DND-41 (cell line): ENCODE measurements at regions not wholly inside any gene's neighbourhood (a gene's known extent, or its start where the extent isn't known, plus 50 kb on each side); places are given as distances from the start of the nearest gene placed in this dataset.
A peak's percentile ranks its signal among the peaks of the same experiment; 100 is the strongest.

Experiments used
- ATAC-seq: fragments of 200-7000 bp; cut with Tn5 transposase; 3 replicates; pipeline ENCODE4 v1.9.1; 2021; ENCODE audit warnings: low read depth; ENCODE audit not compliant: insufficient read depth
- DNase-seq: peaks from one replicate; pipeline ENCODE4 v3.0.0-alpha.2; 2020
- H2AFZ ChIP-seq: 2 replicates; pipeline ENCODE4 v1.6.0; 2012; ENCODE audit warnings: low read depth, low read length
- H3K27ac ChIP-seq: 2 replicates; pipeline ENCODE4 v1.5.1; 2012; ENCODE audit warnings: low read length, inconsistent platforms
- H3K27me3 ChIP-seq: fragments of 200-600 bp; sonication (generic); 2 replicates; pipeline ENCODE4 v1.6.0; 2012; ENCODE audit warnings: low read length, mild to moderate bottlenecking, inconsistent platforms; ENCODE audit not compliant: insufficient read depth, poor library complexity
- H3K36me3 ChIP-seq: 2 replicates; pipeline ENCODE4 v1.5.1; 2012; ENCODE audit warnings: low read length, inconsistent platforms; ENCODE audit not compliant: insufficient read depth
- H3K4me1 ChIP-seq: 2 replicates; pipeline ENCODE4 v1.5.1; 2012; ENCODE audit warnings: mild to moderate bottlenecking, low read length; ENCODE audit not compliant: insufficient read depth
- H3K4me2 ChIP-seq: 2 replicates; pipeline ENCODE4 v1.6.0; 2012; ENCODE audit warnings: mild to moderate bottlenecking, moderate library complexity, low read length, inconsistent platforms; ENCODE audit not compliant: insufficient read depth
- H3K4me3 ChIP-seq, 2 experiments: fragments of 200-600 bp in 1 of 2; shearing (Covaris generic) in 1 of 2; 2 replicates each; pipeline ENCODE4 v1.5.1; 2012 to 2016; ENCODE audit warnings: inconsistent platforms in 2 of 2, low read length in 2 of 2, mild to moderate bottlenecking in 2 of 2, low read depth in 1 of 2, moderate library complexity in 1 of 2
- H3K79me2 ChIP-seq: 2 replicates; pipeline ENCODE4 v1.6.0; 2012; ENCODE audit warnings: low read length, inconsistent platforms; ENCODE audit not compliant: insufficient read depth
- H3K9ac ChIP-seq: 2 replicates; pipeline ENCODE4 v1.6.0; 2012; ENCODE audit warnings: low read depth, mild to moderate bottlenecking, inconsistent platforms, low read length, moderate library complexity
- H3K9me3 ChIP-seq: 2 replicates; pipeline ENCODE4 v1.5.1; 2012; ENCODE audit warnings: low read length, moderate library complexity, mild to moderate bottlenecking, inconsistent platforms; ENCODE audit not compliant: insufficient read depth, severe bottlenecking
- H4K20me1 ChIP-seq: 2 replicates; pipeline ENCODE4 v1.6.0; 2012; ENCODE audit warnings: low read length; ENCODE audit not compliant: insufficient read depth
- CTCF ChIP-seq: IDR thresholded peaks from 2 replicates; pipeline ENCODE4 v1.5.1; 2012; ENCODE audit warnings: borderline replicate concordance, low read length, moderate library complexity, mild to moderate bottlenecking; ENCODE audit not compliant: poor library complexity, severe bottlenecking; ENCODE audit errors: extremely low read depth
- EZH2 ChIP-seq: IDR thresholded peaks from 3 replicates; pipeline ENCODE4 v1.6.1; 2012; ENCODE audit warnings: borderline replicate concordance, low read depth, mild to moderate bottlenecking, moderate library complexity, low read length, inconsistent platforms; ENCODE audit not compliant: severe bottlenecking

- ATAC-seq, result no peak
- H3K4me1 ChIP-seq, result peaks cover 4% of the 10 kb centered on the region
- TF ChIP-seq EZH2 (no peak), CTCF (no peak)
- no peaks in the 10 kb centered on the region for H3K36me3 ChIP-seq
- no peak overlapping the region for H3K9ac ChIP-seq
- no peak overlapping the region for H3K27ac ChIP-seq
- H3K9me3 ChIP-seq, result no peaks in the 10 kb centered on the region
- no peak overlapping the region for H3K4me2 ChIP-seq
- H3K4me3 ChIP-seq, result no peak overlapping the region
- DNase-seq, result no peak
- no peaks in the 10 kb centered on the region for H3K27me3 ChIP-seq
- no peaks in the 10 kb centered on the region for H3K79me2 ChIP-seq
- no peaks in the 10 kb centered on the region for H4K20me1 ChIP-seq
- no peak overlapping the region for H2AFZ ChIP-seq
These were observed 155.3 kb upstream of the MAFB start for GRCh38 chr20:40844332-40844731.

GRCh38 chr20:40848096-40848495, 159.1 kb upstream of the MAFB start:
- Histone ChIP-seq H3K4me1 (peaks cover 9% of the 10 kb centered on the region), H3K36me3 (no peaks in the 10 kb centered on the region), H3K27ac (no peak overlapping the region), H3K4me2 (no peak overlapping the region), H3K27me3 (no peaks in the 10 kb centered on the region), H3K4me3 (no peak overlapping the region), H2AFZ (no peak overlapping the region), H4K20me1 (no peaks in the 10 kb centered on the region), H3K9ac (no peak overlapping the region), H3K9me3 (no peaks in the 10 kb centered on the region), H3K79me2 (no peaks in the 10 kb centered on the region)
- no peak for TF ChIP-seq CTCF
- TF ChIP-seq EZH2, result no peak
- no peak for ATAC-seq
- no peak for DNase-seq

- no peak overlapping the region for H3K4me2 ChIP-seq
- no peaks in the 10 kb centered on the region for H3K36me3 ChIP-seq
- no peak overlapping the region for H3K27ac ChIP-seq
- H4K20me1 ChIP-seq, result no peaks in the 10 kb centered on the region
- H3K9ac ChIP-seq, result no peak overlapping the region
- peaks cover 9% of the 10 kb centered on the region for H3K4me1 ChIP-seq
- H2AFZ ChIP-seq, result no peak overlapping the region
- no peaks in the 10 kb centered on the region for H3K27me3 ChIP-seq
- no peaks in the 10 kb centered on the region for H3K9me3 ChIP-seq
- no peak for TF ChIP-seq CTCF
- no peak for TF ChIP-seq EZH2
- DNase-seq (no peak), ATAC-seq (no peak)
- no peak overlapping the region for H3K4me3 ChIP-seq
- no peaks in the 10 kb centered on the region for H3K79me2 ChIP-seq
These were observed 159.5 kb upstream of the MAFB start for GRCh38 chr20:40848526-40848925.

GRCh38 chr20:40849456-40849855, 160.4 kb upstream of the MAFB start:
- Histone ChIP-seq H3K9ac (no peak overlapping the region), H4K20me1 (no peaks in the 10 kb centered on the region), H3K4me2 (no peak overlapping the region), H3K27me3 (no peaks in the 10 kb centered on the region), H3K4me3 (no peak overlapping the region), H3K36me3 (no peaks in the 10 kb centered on the region), H3K4me1 (peaks cover 9% of the 10 kb centered on the region), H3K79me2 (no peaks in the 10 kb centered on the region), H2AFZ (no peak overlapping the region), H3K9me3 (no peaks in the 10 kb centered on the region), H3K27ac (no peak overlapping the region; the same call in 1 of the 2 replicates)
- no peak for TF ChIP-seq EZH2
- no peak for TF ChIP-seq CTCF
- peak; percentile 73 for ATAC-seq
- peak; percentile 35 for DNase-seq
